K562 (cell line): ENCODE measurements at regions not wholly inside any gene's neighbourhood (a gene's known extent, or its start where the extent isn't known, plus 50 kb on each side); places are given as distances from the start of the nearest gene placed in this dataset.

Source experiments
- ATAC-seq: fragments of 200-7000 bp; cut with Tn5 transposase; 3 replicates; pipeline ENCODE4 v1.9.1; 2020; ENCODE audit warnings: moderate library complexity
- BruUV-seq: library from RNA; stranded (reverse); fragments of 400-500 nt; replicated peaks from 2 replicates; lab custom pipeline; 2021; lab: Mats Ljungman, UMichigan
- CTCF ChIA-PET: fragments of 300-600 bp; formaldehyde crosslinking; extraction: SDS; loops from one replicate; lab custom pipeline; 2021; ENCODE audit warnings: low intra/inter-chr PET ratio; lab: Yijun Ruan, JAX
- POLR2A ChIA-PET: fragments of 300-600, 350-650 bp; sonication (Branson Sonifier 250); formaldehyde crosslinking; extraction: SDS; loops from one replicate; lab custom pipeline; 2021; ENCODE audit warnings: antibody characterized with exemption, inconsistent platforms; lab: Yijun Ruan, JAX
- DNase-seq, 4 experiments: peaks; one replicate each; pipeline versions ENCODE4 v3.0.0 to v3.0.0-alpha.2; 2011 to 2018; ENCODE audit warnings: low spot score in 3 of 4, mixed read lengths in 3 of 4; ENCODE audit errors: extremely low read depth in 1 of 4
- FAIRE-seq: peaks from 2 replicates; lab custom pipeline; 2011; peaks lifted over from hg19 to GRCh38; lab: Jason Lieb, UNC
- H2AFZ ChIP-seq: 2 replicates; pipeline ENCODE4 v1.6.0; 2011; ENCODE audit warnings: low read depth, low read length, control low read depth, inconsistent platforms
- H3K27ac ChIP-seq: fragments of 200-600 bp; 3 replicates; pipeline ENCODE4 v1.8.0; 2011; ENCODE audit warnings: low read depth, mild to moderate bottlenecking, control low read depth, inconsistent platforms, low read length, moderate library complexity, mixed read lengths; ENCODE audit errors: extremely low read depth
- H3K27me3 ChIP-seq, 2 experiments: fragments of 300-600 bp in 1 of 2; 2 replicates in 1 of 2; 3 replicates in 1 of 2; pipeline versions ENCODE4 v1.6.0 to v1.8.0; 2011; ENCODE audit warnings: inconsistent platforms in 2 of 2, low read length in 2 of 2, mild to moderate bottlenecking in 1 of 2, mixed read lengths in 1 of 2, moderate library complexity in 1 of 2; ENCODE audit not compliant: control insufficient read depth in 2 of 2, insufficient read depth in 2 of 2
- H3K36me3 ChIP-seq: fragments of 300-600 bp; 3 replicates; pipeline ENCODE4 v1.8.0; 2011; ENCODE audit warnings: mild to moderate bottlenecking, low read length, inconsistent platforms; ENCODE audit not compliant: control insufficient read depth, insufficient read depth
- H3K4me1 ChIP-seq, 2 experiments: fragments of 200-600 bp in 1 of 2; replicated peaks in 1 of 2; 2 replicates in 1 of 2; 3 replicates in 1 of 2; pipeline versions ENCODE4 v1.5.1 to v1.8.0; 2011; ENCODE audit warnings: inconsistent platforms in 2 of 2, low read length in 2 of 2, mild to moderate bottlenecking in 1 of 2, mixed read lengths in 1 of 2, moderate library complexity in 1 of 2; ENCODE audit not compliant: control insufficient read depth in 2 of 2, insufficient read depth in 2 of 2
- H3K4me2 ChIP-seq: 2 replicates; pipeline ENCODE4 v1.6.1; 2011; ENCODE audit warnings: low read length, control low read depth, inconsistent platforms, mixed read lengths; ENCODE audit not compliant: insufficient read depth
- H3K4me3 ChIP-seq: fragments of 200-600 bp; sonication (generic), shearing (Covaris generic); 2 replicates; pipeline ENCODE4 v1.5.1; 2016; ENCODE audit warnings: control low read depth, inconsistent platforms
- H3K79me2 ChIP-seq: fragments of 200-600 bp; 3 replicates; pipeline ENCODE4 v1.8.0; 2011; ENCODE audit warnings: low read length, inconsistent platforms; ENCODE audit not compliant: control insufficient read depth, insufficient read depth
- H3K9ac ChIP-seq, 2 experiments: 2 replicates each; pipeline versions ENCODE4 v1.6.0 to v1.6.1; 2011; ENCODE audit warnings: low read depth in 2 of 2, low read length in 2 of 2, control low read depth in 1 of 2, inconsistent platforms in 1 of 2, mild to moderate bottlenecking in 1 of 2, mixed read lengths in 1 of 2; ENCODE audit not compliant: insufficient read depth in 1 of 2
- H3K9me1 ChIP-seq: one replicate; pipeline ENCODE4 v1.6.0; 2011; ENCODE audit warnings: inconsistent platforms, mild to moderate bottlenecking, low read length, moderate library complexity; ENCODE audit not compliant: control insufficient read depth, insufficient read depth
- H3K9me3 ChIP-seq: replicated peaks from 2 replicates; pipeline ENCODE4 v1.5.1; 2011; ENCODE audit warnings: low read depth, low read length, inconsistent platforms; ENCODE audit not compliant: control insufficient read depth, insufficient read depth
- H4K20me1 ChIP-seq: replicated peaks from 2 replicates; pipeline ENCODE4 v1.6.1; 2011; ENCODE audit warnings: low read length, inconsistent platforms, mixed read lengths; ENCODE audit not compliant: control insufficient read depth, insufficient read depth
- BCL6 ChIP-seq: fragments of 250-450 bp; sonication (Bioruptor Pico); IDR thresholded peaks from 2 replicates; pipeline ENCODE4 v1.4.0; 2020
- CBX8 ChIP-seq: fragments of 200-600 bp; sonication (generic); IDR thresholded peaks from 2 replicates; pipeline ENCODE4 v1.6.1; 2012; ENCODE audit warnings: borderline replicate concordance, mixed run types, low read depth, mild to moderate bottlenecking, moderate library complexity, mixed read lengths, low read length, control low read depth, inconsistent platforms; ENCODE audit not compliant: poor library complexity, severe bottlenecking; ENCODE audit errors: extremely low read depth
- NFIC ChIP-seq: fragments of 450-650 bp; IDR thresholded peaks from 2 replicates; pipeline ENCODE4 v1.6.1; 2017; ENCODE audit warnings: mild to moderate bottlenecking, inconsistent platforms
- TGIF2 ChIP-seq: sonication (generic); formaldehyde crosslinking; IDR thresholded peaks from 2 replicates; pipeline ENCODE4 v1.8.1; 2022; ENCODE audit warnings: mild to moderate bottlenecking, missing genetic modification reagents, moderate library complexity
- THRAP3 ChIP-seq: fragments of 450-650 bp; IDR thresholded peaks from 2 replicates; pipeline ENCODE4 v1.6.1; 2016; ENCODE audit warnings: mild to moderate bottlenecking, inconsistent platforms, borderline replicate concordance
- ZNF175 ChIP-seq: fragments of 200-800 bp; sonication (Bioruptor generic); IDR thresholded peaks from 2 replicates; pipeline ENCODE4 v1.6.1; 2016; ENCODE audit warnings: low read depth, mild to moderate bottlenecking, missing genetic modification characterization, missing compliant biosample characterization
- WGBS: fragments of 100-300 bp; shearing (Covaris generic); methylation state at CpG from one replicate; pipeline ENCODE4 v1.1.6; 2016; ENCODE audit warnings: low coverage, mixed read lengths; ENCODE audit not compliant: insufficient coverage; ENCODE audit errors: missing lambda C conversion rate; 5-methylcytosine and 5-hydroxymethylcytosine counted together
- in situ Hi-C: fragments of 300-500 bp; cut with MboI; formaldehyde crosslinking; loops from 4 replicates; pipeline ENCODE4 v1.15.0; 2018; ENCODE audit warnings: inconsistent platforms, mixed read lengths
- intact Hi-C: fragments of 100-400 bp; cut with micrococcal nuclease; formaldehyde crosslinking; loops from 2 replicates; pipeline ENCODE4 v1.14.2; 2022

DNA sequence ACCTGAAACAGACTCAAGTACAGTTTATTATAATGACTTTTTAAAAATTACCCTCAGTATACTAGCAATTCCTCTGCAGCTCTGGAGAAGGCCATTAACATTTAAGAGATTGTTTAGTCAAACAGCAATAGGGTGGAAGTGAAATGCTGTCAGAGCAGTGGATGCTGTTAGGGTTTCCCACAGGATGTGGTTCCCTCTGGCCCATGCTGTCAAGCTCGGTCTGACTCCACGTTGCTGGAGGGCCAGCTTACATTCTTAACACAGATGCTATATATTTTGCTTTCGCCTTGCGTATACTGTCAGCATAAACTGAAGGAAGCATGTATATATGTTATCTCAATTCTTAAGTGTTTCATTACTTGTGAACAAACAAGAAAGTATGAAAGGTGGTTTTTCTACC is 231.1 kb upstream of the COL8A1 start (continued):
- TF ChIP-seq NFIC = no peak

DNA sequence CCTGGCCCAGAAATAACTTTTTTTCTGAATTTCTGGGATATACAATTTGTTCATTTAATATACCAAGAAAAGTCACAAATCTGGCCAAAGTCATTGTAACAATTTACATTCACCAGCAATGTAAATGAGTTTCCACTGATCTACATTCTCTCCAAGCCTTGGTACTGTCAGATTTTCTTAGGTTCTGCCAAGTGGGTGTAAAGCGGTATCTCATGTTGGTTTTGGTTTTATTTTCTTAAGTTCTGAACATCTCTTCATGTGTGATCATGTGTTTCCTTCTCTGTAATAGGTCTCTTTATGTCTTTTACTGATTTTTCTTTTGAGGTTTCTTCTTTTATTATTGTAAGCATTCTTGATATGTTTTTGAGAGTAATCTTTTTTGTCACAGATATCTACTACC is 235.6 kb upstream of the COL8A1 start:
- no peaks in the 10 kb centered on the region for H3K9me1 ChIP-seq
- 0% methylated on average over 1 of the region's 1 CpG for WGBS
- in situ Hi-C loops = no loop called here
- DNase-seq = no peak
- H3K4me3 ChIP-seq = no peak overlapping the region
- H3K79me2 ChIP-seq = no peaks in the 10 kb centered on the region
- ChIA-PET CTCF (no interaction called here), POLR2A (no interaction called here)
- intact Hi-C loops = no loop called here
- no peaks in the 10 kb centered on the region for H3K27me3 ChIP-seq
- no peak overlapping the region for H3K4me2 ChIP-seq
- no peak overlapping the region for H3K27ac ChIP-seq
- no peak overlapping the region for H3K9ac ChIP-seq
- TF ChIP-seq THRAP3 (no peak), ZNF175 (no peak), CBX8 (no peak), BCL6 (CRISPR knock-in tag) (no peak), TGIF2 (CRISPR knock-in tag) (no peak)
- no peaks in the 10 kb centered on the region for H4K20me1 ChIP-seq
- H3K9me3 ChIP-seq = no peaks in the 10 kb centered on the region
- BruUV-seq = no TSS peak
- ATAC-seq = no peak
- H3K36me3 ChIP-seq = no peaks in the 10 kb centered on the region
- H3K4me1 ChIP-seq = no peaks in the 10 kb centered on the region
- FAIRE-seq = no peak
- H2AFZ ChIP-seq = no peak overlapping the region
